Fibroblast of gingiva (primary cell): ENCODE measurements at regions not wholly inside any gene's neighbourhood (a gene's known extent, or its start where the extent isn't known, plus 50 kb on each side); places are given as distances from the start of the nearest gene placed in this dataset.
A peak's percentile ranks its signal among the peaks of the same experiment; 100 is the strongest.

Experiments used
- DNase-seq: peaks from one replicate; pipeline ENCODE4 v3.0.0-alpha.2; 2011; ENCODE audit warnings: low read depth

DNA sequence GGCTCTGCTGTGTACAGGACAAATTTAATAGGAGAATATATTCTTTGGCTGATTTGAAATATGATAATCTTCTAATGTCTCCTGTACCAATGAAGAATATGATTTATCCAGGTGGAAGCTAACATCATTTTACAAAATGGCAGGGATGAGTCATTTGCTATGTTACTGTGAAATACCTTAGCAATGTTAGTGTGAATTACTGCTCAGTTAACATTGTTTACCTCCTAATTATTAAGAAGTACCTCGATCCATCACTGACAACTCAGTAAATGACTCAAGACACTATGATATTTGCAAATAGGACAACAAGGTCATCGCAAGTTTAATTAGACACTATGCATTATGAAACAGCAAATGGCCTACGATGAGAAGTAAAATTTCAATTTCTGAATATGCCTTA lies 309.1 kb upstream of the EDNRB start:
- DNase-seq = no peak

- DNase-seq = no peak
Observed at GRCh38 chr13:78215458-78216108, 297.0 kb upstream of the EDNRB start.

DNA sequence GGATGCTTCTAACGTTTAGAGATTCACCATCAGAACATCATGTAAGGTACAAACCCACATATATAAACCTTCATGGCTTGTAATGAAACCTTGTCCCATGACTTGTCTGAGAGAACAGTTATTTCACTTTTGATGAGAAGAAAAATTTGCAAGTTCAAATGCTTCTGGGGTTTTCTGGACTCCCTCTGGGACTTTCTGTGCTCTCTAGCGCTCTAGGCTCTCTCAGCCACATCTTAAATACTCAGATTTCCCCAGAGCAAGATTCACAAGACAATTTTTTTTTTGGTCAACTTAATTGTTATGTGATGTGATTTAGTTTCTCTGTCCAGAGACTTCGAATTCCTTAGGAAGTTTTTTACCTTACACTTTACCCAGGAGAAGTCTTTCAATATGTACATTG lies 282.8 kb upstream of the EDNRB start:
- DNase-seq = no peak

- DNase-seq = no peak
Observed at GRCh38 chr13:78198821-78199220, 280.2 kb upstream of the EDNRB start.

DNA sequence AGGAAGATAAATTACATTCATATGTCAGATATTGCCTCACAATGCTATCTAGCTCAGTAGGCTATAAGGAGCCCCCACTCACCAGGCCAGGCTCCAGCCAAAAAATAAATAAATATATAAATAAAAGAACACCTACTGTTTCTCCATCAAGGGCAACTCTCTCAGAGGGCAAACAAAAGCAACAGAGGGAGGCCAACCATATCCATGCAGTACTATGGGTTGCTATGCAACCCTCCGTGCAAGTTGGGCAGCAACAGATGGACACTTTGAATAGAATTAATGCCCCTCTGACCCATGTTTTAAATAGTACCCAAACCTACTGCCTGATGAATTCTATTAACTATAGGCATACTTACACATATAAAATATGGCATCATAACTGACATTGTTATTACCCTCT lies 279.8 kb upstream of the EDNRB start:
- DNase-seq = no peak

GRCh38 chr13:78197231-78197630 lies 278.6 kb upstream of the EDNRB start:
- no peak for DNase-seq

- no peak for DNase-seq
Observed at GRCh38 chr13:78194904-78195639, 276.4 kb upstream of the EDNRB start.

GRCh38 chr13:78193846-78194245 lies 275.2 kb upstream of the EDNRB start:
- no peak for DNase-seq

DNA sequence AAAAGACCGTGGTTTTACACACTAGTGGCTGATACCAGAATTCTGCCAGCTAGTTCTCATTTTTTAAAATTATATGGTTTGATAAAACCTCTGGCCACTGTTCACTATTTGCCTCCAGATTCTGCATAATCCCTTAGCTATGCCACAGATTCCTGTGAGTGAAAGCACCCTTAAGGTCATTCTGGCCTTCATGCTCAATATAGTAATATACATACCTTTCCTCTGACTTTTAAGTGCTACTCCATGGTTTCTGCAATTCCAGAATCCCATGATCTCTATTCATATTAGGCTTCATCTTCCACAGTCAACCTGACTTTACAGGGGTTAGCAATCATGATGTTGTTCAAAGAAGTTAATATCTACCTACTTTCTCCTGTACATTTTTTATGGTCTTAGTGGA lies 274.1 kb upstream of the EDNRB start:
- no peak for DNase-seq

GRCh38 chr13:78190296-78190695 lies 271.7 kb upstream of the EDNRB start:
- DNase-seq = no peak

- DNase-seq = no peak
Observed at GRCh38 chr13:78187781-78188180, 269.1 kb upstream of the EDNRB start.

DNA sequence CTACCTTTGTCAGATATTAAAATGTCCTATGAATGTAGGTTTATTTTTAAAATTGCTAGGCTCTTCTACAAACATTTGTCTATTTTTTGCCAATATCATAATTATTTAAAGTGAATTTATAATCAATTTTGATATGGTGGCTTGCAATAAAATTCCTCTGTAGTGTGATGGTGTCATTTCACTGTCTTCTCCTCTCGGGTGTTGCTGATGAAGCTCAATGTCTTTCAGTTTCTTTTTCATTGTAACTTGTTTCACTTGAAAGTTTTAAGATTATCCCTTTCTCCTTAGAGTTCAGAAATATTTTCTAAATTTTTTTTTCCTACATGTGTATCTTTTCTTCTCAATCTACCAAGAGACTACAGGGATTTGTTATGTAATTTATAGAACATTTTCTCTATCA lies 267.1 kb upstream of the EDNRB start:
- no peak for DNase-seq

GRCh38 chr13:78183732-78184131 lies 265.1 kb upstream of the EDNRB start:
- DNase-seq = peak; percentile 30

DNA sequence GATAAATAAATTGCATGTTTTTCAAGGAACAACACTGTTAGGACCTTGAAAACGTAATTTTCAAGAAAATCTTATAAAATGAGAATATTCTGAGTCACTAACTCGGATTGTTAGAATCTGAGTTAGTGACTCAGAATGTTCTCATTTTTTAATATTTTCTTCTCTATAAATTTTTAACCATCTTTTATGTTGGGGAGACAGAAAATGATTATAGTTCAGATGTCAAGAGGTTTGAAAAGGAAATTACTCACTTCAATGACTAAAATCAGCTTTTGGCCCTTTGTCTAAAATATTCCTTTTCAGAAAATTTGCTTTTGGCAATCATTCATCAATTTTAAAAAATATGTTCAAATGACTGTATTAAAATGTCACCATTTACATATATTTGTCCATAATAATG lies 264.2 kb upstream of the EDNRB start:
- DNase-seq = no peak

GRCh38 chr13:78177306-78177705 lies 258.7 kb upstream of the EDNRB start:
- DNase-seq = no peak

GRCh38 chr13:78176880-78177279 lies 258.2 kb upstream of the EDNRB start:
- no peak for DNase-seq

DNA sequence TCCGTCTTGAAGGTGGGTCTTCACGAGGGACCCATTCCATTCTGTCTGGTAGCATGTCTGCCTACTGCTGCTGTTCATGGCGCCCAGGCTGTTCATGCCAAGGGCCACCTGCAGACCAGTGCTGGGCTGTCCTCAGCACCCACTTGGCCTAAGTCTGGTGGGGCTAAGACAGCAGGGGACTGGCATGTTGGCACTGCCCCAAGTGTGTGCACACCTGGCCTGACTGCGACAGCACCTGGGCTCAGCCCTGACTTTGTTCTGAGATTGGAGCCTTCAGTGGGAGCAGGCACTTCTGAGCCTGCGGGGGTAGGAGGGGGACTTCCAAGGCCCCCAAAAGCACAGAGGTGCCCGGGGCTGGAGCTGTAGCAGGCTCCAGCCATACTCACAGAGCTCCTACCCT lies 250.8 kb upstream of the EDNRB start:
- no peak for DNase-seq

DNA sequence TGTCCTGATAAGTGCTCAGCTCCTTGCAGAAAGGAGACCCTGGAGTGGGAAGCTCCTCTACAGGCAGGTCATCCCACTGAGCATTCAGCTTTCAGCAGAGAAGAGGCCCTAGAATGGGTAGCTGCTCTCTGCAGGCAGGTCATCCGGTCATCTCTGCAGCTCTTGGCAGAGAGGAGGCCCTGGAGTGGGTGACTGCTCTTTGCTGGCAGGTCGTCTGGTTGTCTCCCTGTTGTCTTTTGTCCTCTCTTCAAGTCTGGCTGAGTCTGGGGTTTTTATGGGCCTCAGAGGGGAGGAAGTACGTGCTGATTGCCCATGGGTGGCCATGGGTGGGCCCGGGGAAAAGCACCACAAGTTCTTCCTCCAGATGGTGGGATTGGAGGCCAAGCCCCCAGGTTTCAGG lies 250.3 kb upstream of the EDNRB start:
- DNase-seq = no peak

- DNase-seq = no peak
Observed at GRCh38 chr13:78161266-78161665, 242.6 kb upstream of the EDNRB start.

DNA sequence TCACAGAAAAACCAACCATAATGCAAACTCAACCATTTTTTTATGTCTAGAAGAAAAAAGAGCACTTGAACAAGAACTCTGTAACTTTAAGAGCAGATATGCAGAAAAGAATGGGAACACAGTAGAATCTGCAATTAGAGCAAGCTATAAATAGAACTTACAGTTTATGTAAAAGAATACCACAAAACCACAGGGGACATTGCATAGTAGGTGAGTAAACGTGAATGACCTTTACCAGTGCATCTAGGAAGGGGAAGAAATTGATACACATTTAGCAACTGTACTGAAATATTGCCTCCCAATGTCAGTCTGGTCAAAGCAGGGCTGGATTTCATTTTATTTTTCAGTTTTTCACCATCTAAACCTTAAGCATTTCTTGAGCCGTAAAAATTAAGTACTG lies 242.2 kb upstream of the EDNRB start:
- peak; percentile 90 for DNase-seq

DNA sequence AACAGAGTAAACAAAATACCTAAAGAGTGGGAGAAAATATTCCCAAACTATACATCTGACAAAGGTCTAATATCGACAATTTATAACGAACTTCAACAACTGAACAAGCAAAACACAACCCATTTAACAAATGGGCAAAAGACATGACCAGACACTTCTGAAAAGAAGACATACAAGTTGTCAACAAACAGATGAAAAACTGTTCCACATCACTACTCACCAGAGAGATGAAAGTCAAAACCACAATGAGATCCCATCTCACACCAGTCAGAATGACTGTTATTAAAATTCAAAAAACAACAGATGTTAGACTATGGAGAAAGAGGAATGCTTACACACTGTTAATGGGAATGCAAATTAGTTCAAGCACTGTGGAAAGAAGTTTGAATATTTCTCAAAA lies 233.8 kb upstream of the EDNRB start:
- no peak for DNase-seq

GRCh38 chr13:78147905-78148304 lies 229.3 kb upstream of the EDNRB start:
- DNase-seq = peak; percentile 60

- no peak for DNase-seq
Observed at GRCh38 chr13:78145276-78145675, 226.6 kb upstream of the EDNRB start.

DNA sequence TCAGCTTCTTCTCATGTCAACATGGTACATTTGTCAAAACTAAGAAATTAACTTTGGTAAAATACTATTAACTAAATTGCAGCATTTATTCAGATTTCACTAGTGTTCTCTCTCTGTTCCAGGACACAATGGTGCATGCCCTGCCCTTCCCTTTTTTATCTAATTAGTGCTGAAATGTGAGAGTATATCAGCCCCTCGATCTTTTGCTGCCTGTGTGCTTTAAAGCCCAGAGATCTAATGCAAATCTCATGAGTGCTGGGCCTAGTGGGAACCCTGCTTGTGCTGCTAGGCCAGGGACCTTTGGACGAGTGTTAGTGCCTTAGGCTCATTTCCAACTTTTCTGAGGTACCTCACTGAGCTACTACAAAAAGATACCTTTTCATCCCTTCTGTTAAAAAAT lies 221.1 kb upstream of the EDNRB start:
- DNase-seq = no peak
